ENCODE measurements at regions not wholly inside any gene's neighbourhood (a gene's known extent, or its start where the extent isn't known, plus 50 kb on each side); places are given as distances from the start of the nearest gene placed in this dataset.

GRCh38 chr1:98422816-98423215 lies 238.7 kb upstream of the SNX7 start:
- H3K9me3 ChIP-seq (ENCODE audit: low read depth) = no peaks in the 10 kb centered on the region
- H3K4me1 ChIP-seq (ENCODE audit: insufficient read depth) = peaks cover 11% of the 10 kb centered on the region
- no peaks in the 10 kb centered on the region for H3F3A ChIP-seq (ENCODE audit: insufficient read depth)
- H3K27me3 ChIP-seq (replicated peaks; ENCODE audit: insufficient read depth) = no peaks in the 10 kb centered on the region
- H3K4me3 ChIP-seq = no peak overlapping the region
- no peaks in the 10 kb centered on the region for H3K36me3 ChIP-seq (ENCODE audit: low read depth)
- in situ Hi-C loops (cut with MboI) = no loop called here
- no peak for DNase-seq
- no peak overlapping the region for H2AFZ ChIP-seq
- 0 out of 2 replicates have a peak, but pooled peaks cover 12% of the 10 kb centered on the region for H3K9me2 ChIP-seq (ENCODE audit: insufficient read depth)
- no peak overlapping the region for H3K9ac ChIP-seq
- TF ChIP-seq EZH2 (IDR thresholded peaks at IDR 0.05; ENCODE audit: insufficient read depth, poor library complexity, severe bottlenecking) (no peak), EZH2phosphoT487 (IDR thresholded peaks at IDR 0.05; ENCODE audit: insufficient read depth, low read depth) (no peak)
- 25 to 29% methylated on average over 2 of the region's 2 CpGs for WGBS, 2 experiments (ENCODE audit: low coverage in 1 of 2, low lambda C conversion rate in 2 of 2, missing lambda C conversion rate in 2 of 2)
- H3K79me2 ChIP-seq (ENCODE audit: insufficient read depth) = no peaks in the 10 kb centered on the region
- H3K4me2 ChIP-seq (ENCODE audit: unreplicated experiment) = no peak overlapping the region
- H3K27ac ChIP-seq = no peak overlapping the region
- H4K20me1 ChIP-seq (ENCODE audit: insufficient read depth) = no peaks in the 10 kb centered on the region

- no peaks in the 10 kb centered on the region for H3F3A ChIP-seq (ENCODE audit: insufficient read depth)
- H3K4me3 ChIP-seq = no peak overlapping the region
- H3K4me1 ChIP-seq (ENCODE audit: insufficient read depth) = peaks cover 11% of the 10 kb centered on the region
- H3K79me2 ChIP-seq (ENCODE audit: insufficient read depth) = no peaks in the 10 kb centered on the region
- no peak overlapping the region for H3K9ac ChIP-seq
- no peak overlapping the region for H2AFZ ChIP-seq
- 60 to 69% methylated on average over 2 of the region's 2 CpGs for WGBS, 2 experiments (ENCODE audit: low coverage in 1 of 2, low lambda C conversion rate in 2 of 2, missing lambda C conversion rate in 2 of 2)
- 0 out of 2 replicates have a peak, but pooled peaks cover 3% of the 10 kb centered on the region for H3K9me2 ChIP-seq (ENCODE audit: insufficient read depth)
- in situ Hi-C loops (cut with MboI) = no loop called here
- H3K27me3 ChIP-seq (replicated peaks; ENCODE audit: insufficient read depth) = no peaks in the 10 kb centered on the region
- DNase-seq = no peak
- H3K9me3 ChIP-seq (ENCODE audit: low read depth) = no peaks in the 10 kb centered on the region
- H3K36me3 ChIP-seq (ENCODE audit: low read depth) = no peaks in the 10 kb centered on the region
- no peak overlapping the region for H3K4me2 ChIP-seq (ENCODE audit: unreplicated experiment)
- H4K20me1 ChIP-seq (ENCODE audit: insufficient read depth) = no peaks in the 10 kb centered on the region
- TF ChIP-seq EZH2phosphoT487 (IDR thresholded peaks at IDR 0.05; ENCODE audit: insufficient read depth, low read depth) (no peak), EZH2 (IDR thresholded peaks at IDR 0.05; ENCODE audit: insufficient read depth, poor library complexity, severe bottlenecking) (no peak)
- H3K27ac ChIP-seq = no peak overlapping the region
These were observed 240.5 kb upstream of the SNX7 start for GRCh38 chr1:98421085-98421435.

GRCh38 chr1:98420376-98421084 lies 241.0 kb upstream of the SNX7 start:
- Histone ChIP-seq H3F3A (ENCODE audit: insufficient read depth) (no peaks in the 10 kb centered on the region), H3K9me2 (ENCODE audit: insufficient read depth) (no peaks in the 10 kb centered on the region), H3K27me3 (replicated peaks; ENCODE audit: insufficient read depth) (no peaks in the 10 kb centered on the region), H3K4me2 (ENCODE audit: unreplicated experiment) (no peak overlapping the region), H4K20me1 (ENCODE audit: insufficient read depth) (no peaks in the 10 kb centered on the region), H3K27ac (no peak overlapping the region), H2AFZ (no peak overlapping the region), H3K36me3 (ENCODE audit: low read depth) (no peaks in the 10 kb centered on the region), H3K79me2 (ENCODE audit: insufficient read depth) (no peaks in the 10 kb centered on the region), H3K9ac (no peak overlapping the region), H3K4me1 (ENCODE audit: insufficient read depth) (peaks cover 11% of the 10 kb centered on the region), H3K4me3 (no peak overlapping the region), H3K9me3 (ENCODE audit: low read depth) (no peaks in the 10 kb centered on the region)
- in situ Hi-C loops (cut with MboI) = no loop called here
- TF ChIP-seq EZH2 (IDR thresholded peaks at IDR 0.05; ENCODE audit: insufficient read depth, poor library complexity, severe bottlenecking) (no peak), EZH2phosphoT487 (IDR thresholded peaks at IDR 0.05; ENCODE audit: insufficient read depth, low read depth) (no peak)
- 8 to 11% methylated on average over 2 of the region's 2 CpGs for WGBS, 2 experiments (ENCODE audit: low coverage in 1 of 2, low lambda C conversion rate in 2 of 2, missing lambda C conversion rate in 2 of 2)
- DNase-seq = peak; percentile 29

GRCh38 chr1:98417820-98418219 lies 243.7 kb upstream of the SNX7 start:
- 88 to 91% methylated on average over 2 of the region's 2 CpGs for WGBS, 2 experiments (ENCODE audit: low coverage in 1 of 2, low lambda C conversion rate in 2 of 2, missing lambda C conversion rate in 2 of 2)
- no peak for DNase-seq
- H3K27me3 ChIP-seq (replicated peaks; ENCODE audit: insufficient read depth) = no peaks in the 10 kb centered on the region
- H3F3A ChIP-seq (ENCODE audit: insufficient read depth) = no peaks in the 10 kb centered on the region
- no peak overlapping the region for H3K4me3 ChIP-seq
- no peak overlapping the region for H3K27ac ChIP-seq
- no peak overlapping the region for H3K9ac ChIP-seq
- no peaks in the 10 kb centered on the region for H3K36me3 ChIP-seq (ENCODE audit: low read depth)
- in situ Hi-C loops (cut with MboI) = no loop called here
- H4K20me1 ChIP-seq (ENCODE audit: insufficient read depth) = no peaks in the 10 kb centered on the region
- H3K9me3 ChIP-seq (ENCODE audit: low read depth) = no peaks in the 10 kb centered on the region
- TF ChIP-seq EZH2phosphoT487 (IDR thresholded peaks at IDR 0.05; ENCODE audit: insufficient read depth, low read depth) (no peak), EZH2 (IDR thresholded peaks at IDR 0.05; ENCODE audit: insufficient read depth, poor library complexity, severe bottlenecking) (no peak)
- H3K9me2 ChIP-seq (ENCODE audit: insufficient read depth) = no peaks in the 10 kb centered on the region
- H3K79me2 ChIP-seq (ENCODE audit: insufficient read depth) = no peaks in the 10 kb centered on the region
- H3K4me1 ChIP-seq (ENCODE audit: insufficient read depth) = peaks cover 11% of the 10 kb centered on the region
- no peak overlapping the region for H2AFZ ChIP-seq
- no peak overlapping the region for H3K4me2 ChIP-seq (ENCODE audit: unreplicated experiment)
